CD4-positive, alpha-beta T cell treated with Interleukin-21 for 1 hour (primary cell): ENCODE measurements at regions not wholly inside any gene's neighbourhood (a gene's known extent, or its start where the extent isn't known, plus 50 kb on each side); places are given as distances from the start of the nearest gene placed in this dataset.
"Not testable (repeated sequence)": the region's sequence is repeated elsewhere in the genome, so short reads cannot be mapped to it uniquely, and the experiment has no call there.

Source experiments
- DNase-seq: peaks from one replicate; pipeline ENCODE4 v3.0.0-alpha.2; 2020

- DNase-seq = no peak
These were observed 53.8 kb upstream of the ADAMTS18 start for GRCh38 chr16:77488652-77489051.

- no peak for DNase-seq
These were observed 56.3 kb upstream of the ADAMTS18 start for GRCh38 chr16:77491091-77491490.

GRCh38 chr16:77496934-77497333 lies 62.1 kb upstream of the ADAMTS18 start:
- DNase-seq = no peak

- no peak for DNase-seq
These were observed 64.8 kb upstream of the ADAMTS18 start for GRCh38 chr16:77499373-77500285.

GRCh38 chr16:77500286-77500598 lies 65.4 kb upstream of the ADAMTS18 start:
- no peak for DNase-seq

- no peak for DNase-seq
These were observed 66.3 kb upstream of the ADAMTS18 start for GRCh38 chr16:77500934-77501664.

GRCh38 chr16:77502448-77502847 lies 67.6 kb upstream of the ADAMTS18 start:
- no peak for DNase-seq

- not testable (repeated sequence) for DNase-seq
These were observed 71.7 kb upstream of the ADAMTS18 start for GRCh38 chr16:77506492-77506891.

- no peak for DNase-seq
These were observed 74.2 kb upstream of the ADAMTS18 start for GRCh38 chr16:77509051-77509450.

GRCh38 chr16:77509796-77510195 lies 75.0 kb upstream of the ADAMTS18 start:
- no peak for DNase-seq

- no peak for DNase-seq
These were observed 76.2 kb upstream of the ADAMTS18 start for GRCh38 chr16:77511053-77511452.

- DNase-seq = no peak
These were observed 79.8 kb upstream of the ADAMTS18 start for GRCh38 chr16:77514500-77515220.

- DNase-seq = not testable (repeated sequence)
These were observed 90.4 kb upstream of the ADAMTS18 start for GRCh38 chr16:77525226-77525625.

- DNase-seq = no peak
These were observed 96.9 kb upstream of the ADAMTS18 start for GRCh38 chr16:77531752-77532151.

- DNase-seq = no peak
These were observed 102.0 kb upstream of the ADAMTS18 start for GRCh38 chr16:77536809-77537208.

GRCh38 chr16:77539421-77540034 lies 104.7 kb upstream of the ADAMTS18 start:
- DNase-seq = no peak

GRCh38 chr16:77540646-77541045 lies 105.8 kb upstream of the ADAMTS18 start:
- DNase-seq = no peak

- no peak for DNase-seq
These were observed 106.3 kb upstream of the ADAMTS18 start for GRCh38 chr16:77541165-77541564.

- no peak for DNase-seq
These were observed 113.3 kb upstream of the ADAMTS18 start for GRCh38 chr16:77548151-77548550.

- DNase-seq = no peak
These were observed 113.9 kb upstream of the ADAMTS18 start for GRCh38 chr16:77548766-77549165.

GRCh38 chr16:77549876-77550275 lies 115.0 kb upstream of the ADAMTS18 start:
- DNase-seq = no peak

GRCh38 chr16:77551357-77551756 lies 116.5 kb upstream of the ADAMTS18 start:
- no peak for DNase-seq

GRCh38 chr16:77553130-77553529 lies 118.3 kb upstream of the ADAMTS18 start:
- DNase-seq = no peak
